Muscle of leg (tissue), 3 donors: ENCODE measurements at regions not wholly inside any gene's neighbourhood (a gene's known extent, or its start where the extent isn't known, plus 50 kb on each side); places are given as distances from the start of the nearest gene placed in this dataset.

Experiments used
- DNase-seq: peaks from one replicate; pipeline ENCODE4 v3.0.0; 2013
- H3K27ac ChIP-seq: one replicate; pipeline ENCODE4 v1.5.1; 2013; ENCODE audit warnings: mild to moderate bottlenecking, low read length, control low read depth
- H3K27me3 ChIP-seq: one replicate; pipeline ENCODE4 v1.6.1; 2013; ENCODE audit warnings: low read length; ENCODE audit not compliant: control insufficient read depth, insufficient read depth
- H3K36me3 ChIP-seq: one replicate; pipeline ENCODE4 v1.6.1; 2013; ENCODE audit warnings: low read length; ENCODE audit not compliant: control insufficient read depth, insufficient read depth
- H3K4me1 ChIP-seq: one replicate; pipeline ENCODE4 v1.6.1; 2013; ENCODE audit warnings: low read length; ENCODE audit not compliant: control insufficient read depth, insufficient read depth
- H3K4me3 ChIP-seq: one replicate; pipeline ENCODE4 v1.5.1; 2013; ENCODE audit warnings: low read length, control low read depth
- H3K9me3 ChIP-seq: replicated peaks from 2 replicates; pipeline ENCODE4 v1.6.1; 2013; ENCODE audit warnings: low read depth, low read length; ENCODE audit not compliant: control insufficient read depth
- WGBS: methylation state at CpG from one replicate; pipeline ENCODE4 v1.1.5; 2013; ENCODE audit warnings: missing lambda C conversion rate; ENCODE audit not compliant: insufficient coverage; 5-methylcytosine and 5-hydroxymethylcytosine counted together

- peaks cover 26% of the 10 kb centered on the region for H3K27me3 ChIP-seq
- no peaks in the 10 kb centered on the region for H3K4me1 ChIP-seq
- DNase-seq = no peak
- no peaks in the 10 kb centered on the region for H3K9me3 ChIP-seq
- H3K4me3 ChIP-seq = no peak overlapping the region
- WGBS = 100% methylated on average over 1 of the region's 2 CpGs
- H3K27ac ChIP-seq = no peak overlapping the region
- H3K36me3 ChIP-seq = no peaks in the 10 kb centered on the region
Observed at GRCh38 chrX:20432746-20433387, 166.2 kb upstream of the RPS6KA3 start.

- Histone ChIP-seq H3K27ac (no peak overlapping the region), H3K36me3 (no peaks in the 10 kb centered on the region), H3K4me1 (no peaks in the 10 kb centered on the region), H3K4me3 (no peak overlapping the region), H3K9me3 (no peaks in the 10 kb centered on the region), H3K27me3 (peaks cover 30% of the 10 kb centered on the region)
- 50% methylated on average over 1 of the region's 3 CpGs for WGBS
- no peak for DNase-seq
Observed at GRCh38 chrX:20432048-20432447, 165.3 kb upstream of the RPS6KA3 start.

DNA sequence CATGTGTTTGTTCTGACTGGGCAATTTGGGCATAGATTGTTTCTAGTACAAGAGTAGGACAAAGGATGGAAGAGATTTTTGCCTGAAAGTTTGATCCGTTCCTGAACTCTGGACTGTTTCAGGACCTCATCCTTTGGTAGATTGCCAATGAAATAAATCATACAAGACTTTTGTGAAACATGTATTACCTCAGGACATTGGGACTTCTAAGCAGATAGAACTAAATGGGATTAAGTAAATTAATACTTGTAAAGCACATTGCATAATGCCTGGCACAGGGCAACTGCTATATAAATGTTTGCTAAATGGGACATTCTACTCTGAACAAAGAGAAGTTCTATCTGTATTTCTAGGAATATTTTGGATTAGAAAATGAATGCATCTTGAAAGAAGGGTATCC is 164.8 kb upstream of the RPS6KA3 start:
- Histone ChIP-seq H3K9me3 (no peaks in the 10 kb centered on the region), H3K27ac (no peak overlapping the region), H3K4me1 (no peaks in the 10 kb centered on the region), H3K36me3 (no peaks in the 10 kb centered on the region), H3K4me3 (no peak overlapping the region), H3K27me3 (peaks cover 30% of the 10 kb centered on the region)
- DNase-seq = no peak
- no CpG with 5 or more reads among the region's 1 CpG for WGBS

DNA sequence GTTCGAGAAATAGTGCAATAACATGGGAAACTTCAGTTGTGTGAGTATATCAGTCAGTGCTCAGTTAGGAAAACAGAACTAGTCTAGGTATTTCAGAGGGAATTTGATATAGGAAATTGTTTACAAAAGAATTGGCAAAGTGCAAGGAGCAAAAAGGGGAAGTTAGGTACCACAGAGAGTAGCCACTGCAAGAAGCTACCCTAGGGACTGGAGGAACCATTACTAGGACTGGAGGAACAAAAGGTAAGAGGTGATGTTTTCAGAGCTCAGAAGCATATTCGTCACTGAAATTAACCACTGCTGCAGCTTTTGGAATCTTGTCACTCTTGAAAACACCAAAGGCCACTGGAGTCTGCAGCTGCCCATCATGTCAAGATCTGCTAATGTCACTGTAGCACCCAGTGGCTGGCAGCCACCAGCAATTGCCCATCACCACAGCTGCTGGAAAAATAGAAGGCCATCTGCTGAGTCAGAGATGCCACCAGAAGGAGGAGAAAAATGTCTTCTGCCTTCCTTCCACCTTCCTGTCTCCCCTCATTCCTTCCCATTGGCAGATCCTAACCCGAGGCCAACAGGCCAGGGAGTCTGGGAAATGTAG is 160.6 kb upstream of the RPS6KA3 start:
- Histone ChIP-seq H3K4me1 (no peaks in the 10 kb centered on the region), H3K9me3 (peaks cover 3% of the 10 kb centered on the region), H3K27ac (no peak overlapping the region), H3K36me3 (no peaks in the 10 kb centered on the region), H3K27me3 (peaks cover 21% of the 10 kb centered on the region), H3K4me3 (no peak overlapping the region)
- 57% methylated on average over 1 of the region's 3 CpGs for WGBS
- no peak for DNase-seq

GRCh38 chrX:20421697-20422096 is 155.0 kb upstream of the RPS6KA3 start:
- WGBS = 72% methylated on average over 2 of the region's 2 CpGs
- H3K27me3 ChIP-seq = peaks cover 30% of the 10 kb centered on the region

DNA sequence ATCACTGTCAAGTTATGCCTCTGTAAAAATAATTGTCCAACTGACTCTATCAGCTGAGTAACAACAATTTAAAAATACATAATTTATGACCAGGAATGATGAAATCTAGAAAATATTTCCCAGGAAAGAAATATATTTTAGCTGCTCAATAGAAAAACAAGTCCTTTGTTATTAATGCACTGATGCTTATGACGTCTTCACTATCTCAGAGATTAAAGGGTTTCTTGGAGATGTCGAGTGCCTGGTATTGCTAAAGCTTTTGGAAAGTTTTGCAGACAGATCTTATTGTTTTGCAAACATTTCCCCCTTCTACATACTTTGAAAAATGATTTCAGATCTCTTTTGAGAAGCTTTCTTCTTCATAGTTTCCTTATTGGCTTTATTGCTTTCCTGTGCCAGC is 154.6 kb upstream of the RPS6KA3 start:
- DNase-seq = peak; percentile 7
- no peak overlapping the region for H3K4me3 ChIP-seq
- WGBS = no CpG with 5 or more reads among the region's 2 CpGs
- H3K36me3 ChIP-seq = no peaks in the 10 kb centered on the region
- H3K27ac ChIP-seq = no peak overlapping the region
- peaks cover 3% of the 10 kb centered on the region for H3K9me3 ChIP-seq
- H3K4me1 ChIP-seq = no peaks in the 10 kb centered on the region
- peaks cover 30% of the 10 kb centered on the region for H3K27me3 ChIP-seq

More at GRCh38 chrX:20421697-20422096, 155.0 kb upstream of the RPS6KA3 start:
- no peak for DNase-seq
- Histone ChIP-seq H3K4me1 (no peaks in the 10 kb centered on the region), H3K27ac (no peak overlapping the region), H3K36me3 (no peaks in the 10 kb centered on the region), H3K9me3 (peaks cover 3% of the 10 kb centered on the region), H3K4me3 (no peak overlapping the region)

GRCh38 chrX:20420058-20420457 is 153.3 kb upstream of the RPS6KA3 start:
- H3K4me3 ChIP-seq = no peak overlapping the region
- no peaks in the 10 kb centered on the region for H3K36me3 ChIP-seq
- H3K9me3 ChIP-seq = peaks cover 5% of the 10 kb centered on the region
- H3K4me1 ChIP-seq = no peaks in the 10 kb centered on the region
- WGBS = no CpG with 5 or more reads among the region's 2 CpGs
- no peak for DNase-seq
- no peak overlapping the region for H3K27ac ChIP-seq
- H3K27me3 ChIP-seq = peaks cover 35% of the 10 kb centered on the region

DNA sequence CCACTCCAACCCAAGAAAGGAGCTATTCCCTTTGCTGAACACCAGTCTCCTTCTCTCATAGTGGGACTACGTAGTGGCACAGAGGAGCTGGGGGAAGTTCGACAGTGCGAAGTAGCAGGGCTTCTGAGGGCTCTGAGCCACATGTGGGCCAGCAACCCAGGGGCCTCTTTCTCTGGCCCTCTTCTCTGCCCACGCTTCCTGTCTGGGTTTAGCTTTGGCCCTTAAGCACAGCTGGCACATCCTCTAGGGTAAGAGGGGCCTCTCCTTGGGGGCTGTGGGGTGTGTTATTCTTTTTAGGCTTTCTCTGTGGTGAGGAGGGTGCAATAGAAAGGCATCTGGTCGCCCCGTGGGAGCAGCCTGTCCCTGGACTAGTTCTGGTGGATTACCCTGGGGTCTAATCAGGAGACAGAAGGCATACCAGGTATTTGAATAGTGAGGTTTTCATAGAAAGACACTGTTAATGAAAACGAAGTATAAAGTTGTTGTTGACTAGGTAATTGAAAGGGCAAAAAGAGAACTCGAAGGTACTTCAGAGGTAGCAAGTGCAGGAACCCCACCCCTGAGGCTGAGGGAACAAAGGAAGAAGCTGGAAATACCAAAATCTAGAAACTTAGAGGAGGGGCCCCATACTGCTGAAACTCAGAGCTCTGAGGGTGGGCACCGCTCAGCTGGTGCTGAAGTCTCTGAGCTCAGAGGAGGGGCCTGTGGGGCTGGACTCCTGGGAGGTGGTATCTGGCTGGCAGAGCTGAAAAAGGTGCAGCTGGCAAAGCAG is 151.9 kb upstream of the RPS6KA3 start:
- Histone ChIP-seq H3K4me1 (no peaks in the 10 kb centered on the region), H3K4me3 (no peak overlapping the region), H3K27me3 (peaks cover 35% of the 10 kb centered on the region), H3K9me3 (peaks cover 2% of the 10 kb centered on the region), H3K27ac (no peak overlapping the region), H3K36me3 (no peaks in the 10 kb centered on the region)
- DNase-seq = no peak
- 52% methylated on average over 7 of the region's 9 CpGs for WGBS

DNA sequence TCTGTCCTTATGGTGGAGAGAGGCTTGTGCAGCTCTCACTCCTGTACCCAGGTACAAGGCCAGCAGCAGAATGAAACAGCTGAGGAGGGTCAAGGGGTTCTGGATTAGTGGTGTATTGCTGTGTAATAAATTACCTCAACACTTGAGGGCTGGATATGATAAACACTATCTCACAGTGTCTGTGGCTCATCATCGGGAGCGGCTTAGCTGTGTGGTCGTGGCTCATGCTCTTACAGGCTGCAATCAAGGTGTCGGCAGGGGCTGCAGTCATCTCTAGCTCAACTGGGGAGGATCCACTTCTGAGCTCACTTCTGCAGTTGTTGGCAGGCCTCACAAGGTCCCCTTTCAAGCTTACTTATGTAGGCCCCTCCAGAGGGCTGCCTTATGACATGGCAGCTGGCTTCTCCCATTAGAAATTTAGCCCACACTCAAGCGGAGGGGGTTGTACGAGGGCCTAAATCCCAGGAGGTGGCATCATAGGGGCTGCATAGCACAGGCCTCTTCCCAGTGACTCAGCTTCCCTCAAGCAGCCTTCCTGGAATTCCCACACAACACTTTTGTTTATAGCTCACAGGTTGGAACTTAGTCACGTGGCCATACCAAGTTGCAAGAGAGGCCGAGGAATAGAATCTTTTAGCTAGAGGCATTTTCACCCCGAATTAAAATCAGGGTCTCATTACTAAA is 148.2 kb upstream of the RPS6KA3 start:
- 61% methylated on average over 6 of the region's 9 CpGs for WGBS
- Histone ChIP-seq H3K4me1 (no peaks in the 10 kb centered on the region), H3K27ac (no peak overlapping the region), H3K9me3 (peaks cover 2% of the 10 kb centered on the region), H3K4me3 (no peak overlapping the region), H3K36me3 (no peaks in the 10 kb centered on the region), H3K27me3 (peaks cover 36% of the 10 kb centered on the region)
- no peak for DNase-seq

DNA sequence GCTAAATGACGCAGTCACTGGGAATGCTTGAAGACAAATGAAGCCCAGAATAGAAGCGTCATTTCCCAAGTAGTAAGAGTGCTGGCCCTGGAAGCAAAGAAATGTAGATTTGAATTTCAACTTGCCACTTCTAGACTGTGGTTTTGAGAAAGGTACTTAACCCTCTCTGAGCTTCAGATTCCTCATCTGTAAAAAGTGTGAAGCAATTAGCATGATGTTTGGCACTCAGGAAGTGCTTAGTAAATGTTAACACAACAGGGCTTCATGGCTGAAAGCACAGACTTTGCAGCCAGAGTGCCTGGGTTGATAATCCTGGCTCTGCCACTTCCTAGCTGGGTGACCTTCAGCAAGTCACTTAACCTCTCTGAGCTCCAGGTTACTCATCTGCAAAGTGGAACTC is 147.4 kb upstream of the RPS6KA3 start:
- no peaks in the 10 kb centered on the region for H3K36me3 ChIP-seq
- peaks cover 32% of the 10 kb centered on the region for H3K27me3 ChIP-seq
- H3K4me3 ChIP-seq = no peak overlapping the region
- peaks cover 2% of the 10 kb centered on the region for H3K9me3 ChIP-seq
- WGBS = 62% methylated on average over 2 of the region's 2 CpGs
- no peak overlapping the region for H3K27ac ChIP-seq
- H3K4me1 ChIP-seq = no peaks in the 10 kb centered on the region
- no peak for DNase-seq
